OCI-LY1 (cell line): ENCODE measurements at regions not wholly inside any gene's neighbourhood (a gene's known extent, or its start where the extent isn't known, plus 50 kb on each side); places are given as distances from the start of the nearest gene placed in this dataset.

Source experiments
- EZH2 ChIP-seq: fragments of 200-600 bp; sonication (generic), shearing (Covaris generic); IDR thresholded peaks from 2 replicates; pipeline ENCODE4 v1.8.0; 2017; ENCODE audit warnings: borderline replicate concordance, mixed run types, mild to moderate bottlenecking, antibody characterized with exemption, low read length, moderate library complexity, mixed read lengths
- TF ChIP-seq, protein P1 (sequence below): fragments of 200-600 bp; sonication (generic), shearing (Covaris generic); IDR thresholded peaks from 2 replicates; pipeline ENCODE4 v1.5.1; 2017; ENCODE audit warnings: mild to moderate bottlenecking, antibody characterized with exemption, low read length, moderate library complexity, mixed read lengths

DNA sequence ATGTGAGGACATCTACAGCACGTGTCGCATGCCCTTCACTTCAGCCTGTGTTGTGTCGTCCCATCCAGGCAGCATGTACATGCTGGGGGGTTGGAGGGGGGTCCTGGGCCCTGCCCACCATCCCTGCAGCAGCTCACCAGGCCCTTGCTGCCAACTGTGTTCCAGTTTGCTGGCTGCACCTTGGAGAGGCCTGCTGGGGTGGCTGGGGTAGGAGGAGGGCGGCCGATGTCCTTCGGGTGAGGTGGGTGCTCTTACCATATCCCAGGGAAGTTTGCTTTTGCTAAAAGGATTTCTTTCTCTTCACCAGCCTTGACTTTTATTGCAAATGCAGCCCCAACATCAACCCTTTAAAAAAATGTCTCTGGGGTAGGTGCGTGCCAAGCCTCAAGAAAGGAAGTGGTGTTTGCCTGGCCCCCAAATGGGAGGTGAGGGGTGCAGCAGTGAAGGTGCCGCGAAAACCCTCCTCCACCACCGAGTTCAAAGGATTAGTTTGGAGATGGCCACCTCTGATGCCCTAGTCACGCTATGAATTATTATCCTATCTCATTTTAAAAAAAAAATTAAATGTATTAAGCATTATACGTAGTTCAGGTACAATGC, 165.8 kb upstream of the KLF6 start:
- TF ChIP-seq, protein P1, sequence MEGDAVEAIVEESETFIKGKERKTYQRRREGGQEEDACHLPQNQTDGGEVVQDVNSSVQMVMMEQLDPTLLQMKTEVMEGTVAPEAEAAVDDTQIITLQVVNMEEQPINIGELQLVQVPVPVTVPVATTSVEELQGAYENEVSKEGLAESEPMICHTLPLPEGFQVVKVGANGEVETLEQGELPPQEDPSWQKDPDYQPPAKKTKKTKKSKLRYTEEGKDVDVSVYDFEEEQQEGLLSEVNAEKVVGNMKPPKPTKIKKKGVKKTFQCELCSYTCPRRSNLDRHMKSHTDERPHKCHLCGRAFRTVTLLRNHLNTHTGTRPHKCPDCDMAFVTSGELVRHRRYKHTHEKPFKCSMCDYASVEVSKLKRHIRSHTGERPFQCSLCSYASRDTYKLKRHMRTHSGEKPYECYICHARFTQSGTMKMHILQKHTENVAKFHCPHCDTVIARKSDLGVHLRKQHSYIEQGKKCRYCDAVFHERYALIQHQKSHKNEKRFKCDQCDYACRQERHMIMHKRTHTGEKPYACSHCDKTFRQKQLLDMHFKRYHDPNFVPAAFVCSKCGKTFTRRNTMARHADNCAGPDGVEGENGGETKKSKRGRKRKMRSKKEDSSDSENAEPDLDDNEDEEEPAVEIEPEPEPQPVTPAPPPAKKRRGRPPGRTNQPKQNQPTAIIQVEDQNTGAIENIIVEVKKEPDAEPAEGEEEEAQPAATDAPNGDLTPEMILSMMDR = no peak
- no peak for TF ChIP-seq EZH2
